Type B pancreatic cell (in vitro differentiated cells): ENCODE measurements at regions not wholly inside any gene's neighbourhood (a gene's known extent, or its start where the extent isn't known, plus 50 kb on each side); places are given as distances from the start of the nearest gene placed in this dataset.

Source experiments
- DNase-seq: peaks from one replicate; pipeline ENCODE4 v3.0.0; 2021; ENCODE audit warnings: mixed read lengths; ENCODE audit not compliant: unreplicated experiment; ENCODE audit errors: extremely low spot score
- H3K27ac Mint-ChIP-seq: 2 replicates; pipeline ENCODE4 v1.8.0; 2021; ENCODE audit warnings: mild to moderate bottlenecking, mixed read lengths
- H3K27me3 Mint-ChIP-seq: 2 replicates; pipeline ENCODE4 v1.8.0; 2021; ENCODE audit warnings: mixed read lengths
- H3K36me3 Mint-ChIP-seq: 2 replicates; pipeline ENCODE4 v1.8.0; 2021; ENCODE audit warnings: mixed read lengths
- H3K4me1 Mint-ChIP-seq: one replicate; pipeline ENCODE4 v1.8.0; 2021; ENCODE audit warnings: mixed read lengths; ENCODE audit not compliant: unreplicated experiment
- H3K4me3 Mint-ChIP-seq: 2 replicates; pipeline ENCODE4 v1.8.0; 2021; ENCODE audit warnings: mild to moderate bottlenecking, mixed read lengths
- H3K9me3 Mint-ChIP-seq: 2 replicates; pipeline ENCODE4 v1.8.0; 2021; ENCODE audit warnings: mixed read lengths
- CTCF ChIP-seq: fragments of 200-600 bp; sonication (generic); conservative IDR thresholded peaks from 2 replicates; pipeline ENCODE4 v1.5.0; 2021; ENCODE audit warnings: antibody characterized with exemption, mild to moderate bottlenecking

GRCh38 chr11:19357943-19358342 is 117.2 kb upstream of the E2F8 start:
- Mint-ChIP-seq H3K27ac (no peak overlapping the region), H3K4me3 (no peak overlapping the region), H3K9me3 (no peaks in the 10 kb centered on the region), H3K27me3 (peaks cover 20% of the 10 kb centered on the region), H3K4me1 (peaks cover 18% of the 10 kb centered on the region), H3K36me3 (no peaks in the 10 kb centered on the region)
- no peak for DNase-seq
- TF ChIP-seq CTCF = no peak

- no peaks in the 10 kb centered on the region for H3K9me3 Mint-ChIP-seq
- no peak overlapping the region for H3K27ac Mint-ChIP-seq
- H3K4me3 Mint-ChIP-seq = no peak overlapping the region
- TF ChIP-seq CTCF = no peak
- no peaks in the 10 kb centered on the region for H3K36me3 Mint-ChIP-seq
- DNase-seq = no peak
- peaks cover 23% of the 10 kb centered on the region for H3K4me1 Mint-ChIP-seq
- H3K27me3 Mint-ChIP-seq = peaks cover 32% of the 10 kb centered on the region
These were observed 114.9 kb upstream of the E2F8 start for GRCh38 chr11:19355601-19356000.

- peaks cover 23% of the 10 kb centered on the region for H3K4me1 Mint-ChIP-seq
- H3K27ac Mint-ChIP-seq = no peak overlapping the region
- TF ChIP-seq CTCF = no peak
- peaks cover 55% of the 10 kb centered on the region for H3K27me3 Mint-ChIP-seq
- DNase-seq = no peak
- no peaks in the 10 kb centered on the region for H3K36me3 Mint-ChIP-seq
- H3K9me3 Mint-ChIP-seq = no peaks in the 10 kb centered on the region
- no peak overlapping the region for H3K4me3 Mint-ChIP-seq
These were observed 112.6 kb upstream of the E2F8 start for GRCh38 chr11:19353287-19353850.

GRCh38 chr11:19352771-19353160 is 112.0 kb upstream of the E2F8 start:
- no peak for DNase-seq
- H3K4me3 Mint-ChIP-seq = no peak overlapping the region
- no peak overlapping the region for H3K27ac Mint-ChIP-seq
- H3K9me3 Mint-ChIP-seq = no peaks in the 10 kb centered on the region
- no peak for TF ChIP-seq CTCF
- peaks cover 57% of the 10 kb centered on the region for H3K27me3 Mint-ChIP-seq
- H3K4me1 Mint-ChIP-seq = peaks cover 23% of the 10 kb centered on the region
- no peaks in the 10 kb centered on the region for H3K36me3 Mint-ChIP-seq

- Mint-ChIP-seq H3K27me3 (peaks cover 62% of the 10 kb centered on the region), H3K4me1 (peaks cover 26% of the 10 kb centered on the region), H3K9me3 (no peaks in the 10 kb centered on the region), H3K27ac (no peak overlapping the region), H3K4me3 (no peak overlapping the region), H3K36me3 (no peaks in the 10 kb centered on the region)
- DNase-seq = no peak
- TF ChIP-seq CTCF = no peak
These were observed 111.5 kb upstream of the E2F8 start for GRCh38 chr11:19352072-19352770.
